DND-41 (cell line): ENCODE measurements at regions not wholly inside any gene's neighbourhood (a gene's known extent, or its start where the extent isn't known, plus 50 kb on each side); places are given as distances from the start of the nearest gene placed in this dataset.
"Not testable (repeated sequence)": the region's sequence is repeated elsewhere in the genome, so short reads cannot be mapped to it uniquely, and the experiment has no call there.

ENCODE experiments used
- ATAC-seq: fragments of 200-7000 bp; cut with Tn5 transposase; 3 replicates; pipeline ENCODE4 v1.9.1; 2021; ENCODE audit warnings: low read depth; ENCODE audit not compliant: insufficient read depth
- DNase-seq: peaks from one replicate; pipeline ENCODE4 v3.0.0-alpha.2; 2020
- H2AFZ ChIP-seq: 2 replicates; pipeline ENCODE4 v1.6.0; 2012; ENCODE audit warnings: low read depth, low read length
- H3K27ac ChIP-seq: 2 replicates; pipeline ENCODE4 v1.5.1; 2012; ENCODE audit warnings: low read length, inconsistent platforms
- H3K27me3 ChIP-seq: fragments of 200-600 bp; sonication (generic); 2 replicates; pipeline ENCODE4 v1.6.0; 2012; ENCODE audit warnings: low read length, mild to moderate bottlenecking, inconsistent platforms; ENCODE audit not compliant: insufficient read depth, poor library complexity
- H3K36me3 ChIP-seq: 2 replicates; pipeline ENCODE4 v1.5.1; 2012; ENCODE audit warnings: low read length, inconsistent platforms; ENCODE audit not compliant: insufficient read depth
- H3K4me1 ChIP-seq: 2 replicates; pipeline ENCODE4 v1.5.1; 2012; ENCODE audit warnings: mild to moderate bottlenecking, low read length; ENCODE audit not compliant: insufficient read depth
- H3K4me2 ChIP-seq: 2 replicates; pipeline ENCODE4 v1.6.0; 2012; ENCODE audit warnings: mild to moderate bottlenecking, moderate library complexity, low read length, inconsistent platforms; ENCODE audit not compliant: insufficient read depth
- H3K4me3 ChIP-seq, 2 experiments: fragments of 200-600 bp in 1 of 2; shearing (Covaris generic) in 1 of 2; 2 replicates each; pipeline ENCODE4 v1.5.1; 2012 to 2016; ENCODE audit warnings: inconsistent platforms in 2 of 2, low read length in 2 of 2, mild to moderate bottlenecking in 2 of 2, low read depth in 1 of 2, moderate library complexity in 1 of 2
- H3K79me2 ChIP-seq: 2 replicates; pipeline ENCODE4 v1.6.0; 2012; ENCODE audit warnings: low read length, inconsistent platforms; ENCODE audit not compliant: insufficient read depth
- H3K9ac ChIP-seq: 2 replicates; pipeline ENCODE4 v1.6.0; 2012; ENCODE audit warnings: low read depth, mild to moderate bottlenecking, inconsistent platforms, low read length, moderate library complexity
- H3K9me3 ChIP-seq: 2 replicates; pipeline ENCODE4 v1.5.1; 2012; ENCODE audit warnings: low read length, moderate library complexity, mild to moderate bottlenecking, inconsistent platforms; ENCODE audit not compliant: insufficient read depth, severe bottlenecking
- H4K20me1 ChIP-seq: 2 replicates; pipeline ENCODE4 v1.6.0; 2012; ENCODE audit warnings: low read length; ENCODE audit not compliant: insufficient read depth

DNA sequence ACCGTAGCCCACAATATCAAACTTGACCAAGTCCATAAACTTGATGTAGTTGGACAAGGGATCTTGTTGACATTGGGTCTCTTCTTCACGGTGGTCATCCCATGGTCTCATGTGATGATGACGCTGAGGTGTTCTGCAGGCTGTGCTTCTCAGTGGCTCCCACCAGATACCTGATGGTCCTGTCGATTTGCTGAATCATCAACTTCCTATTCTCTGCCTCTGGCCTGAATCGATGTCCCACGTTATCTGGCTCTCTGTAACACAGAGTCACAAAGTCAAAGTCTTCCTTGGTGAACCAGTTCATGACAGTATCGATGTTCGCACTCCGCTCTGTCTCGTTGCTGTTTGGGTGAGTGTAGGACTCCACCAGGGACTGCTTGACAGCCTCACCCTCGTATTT, 217.2 kb upstream of the FRG2C start:
- not testable (repeated sequence) for H3K4me2 ChIP-seq, H3K4me1 ChIP-seq, H4K20me1 ChIP-seq, H3K27me3 ChIP-seq, DNase-seq, H3K4me3 ChIP-seq, H3K9ac ChIP-seq, ATAC-seq, H3K79me2 ChIP-seq, H3K27ac ChIP-seq, H2AFZ ChIP-seq, H3K9me3 ChIP-seq, H3K36me3 ChIP-seq

GRCh38 chr3:75453328-75453727, 210.8 kb upstream of the FRG2C start:
- H3K4me3 ChIP-seq, H3K9ac ChIP-seq, H3K79me2 ChIP-seq, H3K36me3 ChIP-seq, H3K4me2 ChIP-seq, H3K9me3 ChIP-seq, H3K27me3 ChIP-seq, H4K20me1 ChIP-seq, H3K27ac ChIP-seq, H3K4me1 ChIP-seq, H2AFZ ChIP-seq: not testable (repeated sequence)
- ATAC-seq: peak; percentile 59; the same call in 2 of the 3 replicates
- DNase-seq: peak; percentile 45

- H3K9ac ChIP-seq: not testable (repeated sequence)
These were observed 210.3 kb upstream of the FRG2C start for GRCh38 chr3:75453839-75454238.

GRCh38 chr3:75474530-75474929, 189.6 kb upstream of the FRG2C start:
- H2AFZ ChIP-seq, H3K79me2 ChIP-seq, H3K4me3 ChIP-seq, H3K27me3 ChIP-seq, ATAC-seq, H3K36me3 ChIP-seq, H3K4me2 ChIP-seq, H3K4me1 ChIP-seq, H3K27ac ChIP-seq, H4K20me1 ChIP-seq, H3K9me3 ChIP-seq, DNase-seq, H3K9ac ChIP-seq: not testable (repeated sequence)

More at GRCh38 chr3:75453839-75454238, 210.3 kb upstream of the FRG2C start:
- not testable (repeated sequence) for H3K27ac ChIP-seq, H2AFZ ChIP-seq, H3K79me2 ChIP-seq, ATAC-seq, H3K27me3 ChIP-seq, H3K36me3 ChIP-seq, H3K9me3 ChIP-seq, H3K4me2 ChIP-seq, H4K20me1 ChIP-seq, H3K4me1 ChIP-seq, DNase-seq, H3K4me3 ChIP-seq

GRCh38 chr3:75496600-75496999, 167.5 kb upstream of the FRG2C start:
- not testable (repeated sequence) for H2AFZ ChIP-seq, H3K4me1 ChIP-seq, DNase-seq, H3K27me3 ChIP-seq, H3K27ac ChIP-seq, H3K79me2 ChIP-seq, H3K4me3 ChIP-seq, H4K20me1 ChIP-seq, H3K9me3 ChIP-seq, ATAC-seq, H3K36me3 ChIP-seq, H3K4me2 ChIP-seq, H3K9ac ChIP-seq

GRCh38 chr3:75500357-75500756, 163.8 kb upstream of the FRG2C start:
- H3K4me3 ChIP-seq, H4K20me1 ChIP-seq, H3K36me3 ChIP-seq, H3K4me1 ChIP-seq, ATAC-seq, H3K9ac ChIP-seq, H3K9me3 ChIP-seq, DNase-seq, H3K4me2 ChIP-seq, H3K27me3 ChIP-seq, H3K27ac ChIP-seq, H3K79me2 ChIP-seq, H2AFZ ChIP-seq: not testable (repeated sequence)

GRCh38 chr3:75502171-75502570, 162.0 kb upstream of the FRG2C start:
- H3K36me3 ChIP-seq, H3K9ac ChIP-seq, H3K9me3 ChIP-seq, DNase-seq, ATAC-seq, H3K27ac ChIP-seq, H2AFZ ChIP-seq, H3K27me3 ChIP-seq, H3K79me2 ChIP-seq, H3K4me1 ChIP-seq, H3K4me3 ChIP-seq, H3K4me2 ChIP-seq, H4K20me1 ChIP-seq: not testable (repeated sequence)

DNA sequence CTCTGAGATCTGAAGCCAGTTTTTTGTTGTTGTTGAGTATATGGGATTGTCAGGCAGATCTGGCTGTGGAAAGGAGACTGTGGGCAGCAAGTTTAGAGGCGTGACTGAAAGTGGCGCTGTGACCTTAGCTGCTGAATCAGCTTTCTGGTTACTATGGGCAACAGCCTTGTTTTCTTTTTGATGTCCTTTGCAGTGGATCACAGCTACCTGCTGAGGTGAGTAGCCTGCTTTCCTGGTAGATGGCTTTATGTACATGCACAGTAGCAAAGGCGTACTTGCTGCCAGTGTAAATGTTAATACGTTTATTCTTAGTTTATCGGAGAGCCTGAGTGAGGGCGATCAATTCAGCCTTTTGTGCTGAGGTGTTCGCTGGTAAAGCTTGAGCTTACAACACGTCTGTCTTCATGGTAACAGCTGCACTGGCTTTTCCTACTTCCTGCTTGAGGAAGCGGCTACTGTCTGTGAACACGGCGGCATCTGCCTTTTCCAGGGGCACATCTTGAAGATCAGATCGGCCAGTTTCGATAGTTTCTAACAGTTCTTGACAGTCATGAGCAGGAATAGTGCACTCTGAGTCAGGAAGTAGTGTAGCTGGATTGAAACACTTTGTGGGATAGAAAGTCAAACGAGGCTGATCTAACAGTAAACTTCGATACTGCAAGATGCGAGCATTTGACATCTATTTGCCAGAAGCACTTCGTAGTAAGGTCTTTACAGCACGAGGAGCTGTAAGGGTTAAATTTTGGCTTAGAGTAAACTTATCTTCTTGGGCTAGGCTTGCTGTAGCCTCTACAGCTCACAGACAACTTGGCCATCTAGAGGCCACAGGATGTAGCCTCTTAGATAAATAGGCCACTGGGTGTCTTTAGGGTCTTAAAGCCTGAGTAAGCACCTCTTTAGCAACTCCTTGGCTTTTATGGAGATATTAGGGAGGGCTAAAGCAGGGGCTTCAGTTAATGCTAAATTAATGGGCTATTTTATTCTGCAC, 161.1 kb upstream of the FRG2C start:
- H3K27me3 ChIP-seq, ATAC-seq, DNase-seq, H4K20me1 ChIP-seq, H2AFZ ChIP-seq, H3K9ac ChIP-seq, H3K27ac ChIP-seq, H3K4me2 ChIP-seq, H3K4me3 ChIP-seq, H3K36me3 ChIP-seq, H3K79me2 ChIP-seq, H3K4me1 ChIP-seq, H3K9me3 ChIP-seq: not testable (repeated sequence)
